Astrocyte (in vitro differentiated cells and primary cell): ENCODE measurements at regions not wholly inside any gene's neighbourhood (a gene's known extent, or its start where the extent isn't known, plus 50 kb on each side); places are given as distances from the start of the nearest gene placed in this dataset.

Experiments used
- EZH2 ChIP-seq: IDR thresholded peaks from 2 replicates; pipeline ENCODE4 v1.6.1; 2012; ENCODE audit warnings: mild to moderate bottlenecking, low read length, inconsistent platforms; ENCODE audit not compliant: insufficient read depth
- TF ChIP-seq, protein P1 (sequence below): IDR thresholded peaks from 2 replicates; pipeline ENCODE4 v1.5.1; 2011; ENCODE audit warnings: low read depth, mild to moderate bottlenecking, inconsistent platforms, low read length, moderate library complexity; ENCODE audit not compliant: insufficient read depth

DNA sequence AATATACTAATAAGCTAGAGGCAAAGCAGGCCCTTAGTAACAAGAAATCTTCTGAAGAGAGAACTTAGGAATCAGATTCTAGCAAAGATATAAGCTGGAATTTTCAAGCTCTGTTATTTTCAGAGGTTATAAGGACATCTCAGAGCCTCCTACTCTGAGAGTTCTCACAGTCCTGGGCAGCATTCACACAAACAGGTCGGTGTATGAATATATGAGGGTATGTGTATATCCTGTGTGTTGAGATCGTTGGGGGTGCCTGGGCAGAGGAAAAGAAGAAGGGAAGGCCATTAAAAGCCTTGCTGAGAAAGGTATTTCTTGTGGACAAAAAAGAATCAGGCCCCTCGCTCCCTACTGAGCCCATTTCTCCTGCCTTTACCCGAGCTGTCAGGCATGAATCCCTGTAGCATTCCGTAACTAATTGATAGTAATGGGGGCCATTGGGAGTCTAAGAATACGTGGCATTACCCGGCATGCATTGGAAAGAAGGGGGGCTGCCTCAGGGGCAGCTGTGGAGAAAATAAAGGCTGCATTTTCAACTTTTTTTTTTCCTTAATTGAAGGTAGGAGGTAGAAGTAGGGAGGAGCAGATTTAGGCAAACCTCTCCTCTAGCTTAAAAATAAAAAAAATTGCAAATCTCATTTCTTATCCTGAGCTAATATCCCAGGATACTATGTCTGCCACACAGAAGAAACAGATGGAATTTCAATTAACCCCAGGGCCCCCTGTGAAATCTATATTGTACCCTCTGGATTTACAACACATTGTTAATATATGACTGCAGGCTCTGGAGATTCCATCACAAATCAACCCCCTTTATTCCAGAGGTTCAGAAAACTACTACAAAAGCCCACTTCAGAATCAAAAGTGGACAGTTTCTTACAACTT is 103.8 kb downstream of the GTPBP8 start:
- TF ChIP-seq, protein P1, sequence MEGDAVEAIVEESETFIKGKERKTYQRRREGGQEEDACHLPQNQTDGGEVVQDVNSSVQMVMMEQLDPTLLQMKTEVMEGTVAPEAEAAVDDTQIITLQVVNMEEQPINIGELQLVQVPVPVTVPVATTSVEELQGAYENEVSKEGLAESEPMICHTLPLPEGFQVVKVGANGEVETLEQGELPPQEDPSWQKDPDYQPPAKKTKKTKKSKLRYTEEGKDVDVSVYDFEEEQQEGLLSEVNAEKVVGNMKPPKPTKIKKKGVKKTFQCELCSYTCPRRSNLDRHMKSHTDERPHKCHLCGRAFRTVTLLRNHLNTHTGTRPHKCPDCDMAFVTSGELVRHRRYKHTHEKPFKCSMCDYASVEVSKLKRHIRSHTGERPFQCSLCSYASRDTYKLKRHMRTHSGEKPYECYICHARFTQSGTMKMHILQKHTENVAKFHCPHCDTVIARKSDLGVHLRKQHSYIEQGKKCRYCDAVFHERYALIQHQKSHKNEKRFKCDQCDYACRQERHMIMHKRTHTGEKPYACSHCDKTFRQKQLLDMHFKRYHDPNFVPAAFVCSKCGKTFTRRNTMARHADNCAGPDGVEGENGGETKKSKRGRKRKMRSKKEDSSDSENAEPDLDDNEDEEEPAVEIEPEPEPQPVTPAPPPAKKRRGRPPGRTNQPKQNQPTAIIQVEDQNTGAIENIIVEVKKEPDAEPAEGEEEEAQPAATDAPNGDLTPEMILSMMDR = no peak
- no peak for TF ChIP-seq EZH2
